GM15510 (cell line): ENCODE measurements at regions not wholly inside any gene's neighbourhood (a gene's known extent, or its start where the extent isn't known, plus 50 kb on each side); places are given as distances from the start of the nearest gene placed in this dataset.

Source experiments
- POLR2A ChIP-seq: IDR thresholded peaks from 3 replicates; pipeline ENCODE4 v1.6.1; 2011; ENCODE audit warnings: borderline replicate concordance; ENCODE audit not compliant: insufficient read length; ENCODE audit errors: extremely low read depth

- no peak for TF ChIP-seq POLR2A
Measured at GRCh38 chr4:13893211-13893610, 265.7 kb upstream of the BOD1L1 start.

GRCh38 chr4:13893987-13894386 lies 266.5 kb upstream of the BOD1L1 start:
- no peak for TF ChIP-seq POLR2A

GRCh38 chr4:13900780-13901179 lies 273.3 kb upstream of the BOD1L1 start:
- no peak for TF ChIP-seq POLR2A

- TF ChIP-seq POLR2A, result no peak
Measured at GRCh38 chr4:13902146-13902545, 274.6 kb upstream of the BOD1L1 start.

GRCh38 chr4:13903061-13903460 lies 275.5 kb upstream of the BOD1L1 start:
- no peak for TF ChIP-seq POLR2A

- TF ChIP-seq POLR2A, result no peak
Measured at GRCh38 chr4:13903901-13904300, 276.4 kb upstream of the BOD1L1 start.

- TF ChIP-seq POLR2A, result no peak
Measured at GRCh38 chr4:13905543-13905942, 278.0 kb upstream of the BOD1L1 start.

GRCh38 chr4:13906727-13907126 lies 279.2 kb upstream of the BOD1L1 start:
- no peak for TF ChIP-seq POLR2A

- no peak for TF ChIP-seq POLR2A
Measured at GRCh38 chr4:13907255-13907751, 279.8 kb upstream of the BOD1L1 start.

- no peak for TF ChIP-seq POLR2A
Measured at GRCh38 chr4:13908455-13908854, 280.9 kb upstream of the BOD1L1 start.

- no peak for TF ChIP-seq POLR2A
Measured at GRCh38 chr4:13910556-13910955, 283.0 kb upstream of the BOD1L1 start.

- no peak for TF ChIP-seq POLR2A
Measured at GRCh38 chr4:13911256-13911655, 283.7 kb upstream of the BOD1L1 start.

GRCh38 chr4:13912436-13912925 lies 285.0 kb upstream of the BOD1L1 start:
- TF ChIP-seq POLR2A, result no peak

- no peak for TF ChIP-seq POLR2A
Measured at GRCh38 chr4:13912966-13913365, 285.4 kb upstream of the BOD1L1 start.

- no peak for TF ChIP-seq POLR2A
Measured at GRCh38 chr4:13917015-13917414, 289.5 kb upstream of the BOD1L1 start.

- TF ChIP-seq POLR2A, result no peak
Measured at GRCh38 chr4:13918110-13918509, 290.6 kb upstream of the BOD1L1 start.

GRCh38 chr4:13918991-13919441 lies 291.5 kb upstream of the BOD1L1 start:
- no peak for TF ChIP-seq POLR2A
